Panc1 (cell line): ENCODE measurements at regions not wholly inside any gene's neighbourhood (a gene's known extent, or its start where the extent isn't known, plus 50 kb on each side); places are given as distances from the start of the nearest gene placed in this dataset.

Experiments
- ATAC-seq: fragments of 200-7000 bp; cut with Tn5 transposase; 2 replicates; pipeline ENCODE4 v1.9.1; 2020; ENCODE audit warnings: mild to moderate bottlenecking, moderate library complexity
- BruUV-seq: library from RNA; stranded (reverse); fragments of 400-500 nt; replicated peaks from 2 replicates; lab custom pipeline; 2021; lab: Mats Ljungman, UMichigan
- CTCF ChIA-PET: fragments of 300-600 bp; sonication (Branson Sonifier 250); formaldehyde crosslinking; loops from one replicate; lab custom pipeline; 2022; ENCODE audit warnings: antibody characterized with exemption; lab: Charles Lee
- POLR2A ChIA-PET: fragments of 300-600 bp; sonication (Branson Sonifier 250); formaldehyde crosslinking; loops from one replicate; lab custom pipeline; 2022; ENCODE audit warnings: antibody characterized with exemption; lab: Charles Lee
- DNase-seq: peaks from one replicate; pipeline ENCODE4 v3.0.0-alpha.2; 2010; ENCODE audit warnings: low read depth, low spot score
- H3K27ac ChIP-seq: 2 replicates; pipeline ENCODE4 v1.5.1; 2011; ENCODE audit warnings: mild to moderate bottlenecking, low read length, inconsistent platforms
- H3K27me3 ChIP-seq: fragments of 200-500 bp; sonication (Bioruptor generic); 2 replicates; pipeline ENCODE4 v1.6.0; 2014; ENCODE audit warnings: low read length, inconsistent platforms; ENCODE audit not compliant: control insufficient read depth, insufficient read depth
- H3K36me3 ChIP-seq: fragments of 200-500 bp; sonication (Bioruptor generic); 2 replicates; pipeline ENCODE4 v1.5.1; 2014; ENCODE audit warnings: inconsistent platforms, mild to moderate bottlenecking, low read length, moderate library complexity; ENCODE audit not compliant: control insufficient read depth, insufficient read depth
- H3K4me1 ChIP-seq: 2 replicates; pipeline ENCODE4 v1.5.1; 2011; ENCODE audit warnings: inconsistent platforms, mild to moderate bottlenecking, low read length, moderate library complexity; ENCODE audit not compliant: control insufficient read depth, insufficient read depth
- H3K4me3 ChIP-seq, 2 experiments: 2 replicates each; pipeline ENCODE4 v1.5.1; 2011 to 2012; ENCODE audit warnings: low read depth in 2 of 2, low read length in 2 of 2, mild to moderate bottlenecking in 2 of 2, inconsistent platforms in 1 of 2, moderate library complexity in 1 of 2
- H3K9me3 ChIP-seq: fragments of 200-500 bp; sonication (Bioruptor generic); 2 replicates; pipeline ENCODE4 v1.5.1; 2014; ENCODE audit warnings: low read depth, mild to moderate bottlenecking, inconsistent platforms, low read length, moderate library complexity; ENCODE audit not compliant: control insufficient read depth, insufficient read depth
- POLR2AphosphoS5 ChIP-seq: IDR thresholded peaks from 2 replicates; pipeline ENCODE4 v1.6.1; 2012; ENCODE audit warnings: mild to moderate bottlenecking, low read depth, low read length, moderate library complexity
- SIN3A ChIP-seq: IDR thresholded peaks from 2 replicates; pipeline ENCODE4 v1.6.1; 2012; ENCODE audit warnings: low read depth, mild to moderate bottlenecking, low read length, moderate library complexity, borderline replicate concordance; ENCODE audit not compliant: insufficient read depth
- TCF7L2 ChIP-seq: IDR thresholded peaks from 2 replicates; pipeline ENCODE4 v1.6.1; 2011; ENCODE audit warnings: mild to moderate bottlenecking, low read depth, low read length, inconsistent platforms
- in situ Hi-C: cut with HindIII; loops from 2 replicates; pipeline ENCODE4 v1.10.0; 2016; ENCODE audit warnings: low sequenced_read_pairs, low pct_unique_long_range_greater_than_20kb
- intact Hi-C: fragments of 100-400 bp; cut with micrococcal nuclease; formaldehyde crosslinking; loops from one replicate; pipeline ENCODE4 v1.10.0; 2022; ENCODE audit not compliant: unreplicated experiment
- TF ChIP-seq, protein P1 (sequence below): fragments of 450-650 bp; IDR thresholded peaks from 2 replicates; pipeline ENCODE4 v1.5.1; 2017; ENCODE audit warnings: mild to moderate bottlenecking
- TF ChIP-seq, protein P2 (sequence below), 2 experiments: IDR thresholded peaks; 2 replicates each; pipeline ENCODE4 v1.6.1; 2011 to 2012; ENCODE audit warnings: low read depth in 2 of 2, control low read depth in 1 of 2, low read length in 1 of 2, mild to moderate bottlenecking in 1 of 2, moderate library complexity in 1 of 2; ENCODE audit not compliant: insufficient read depth in 1 of 2

DNA sequence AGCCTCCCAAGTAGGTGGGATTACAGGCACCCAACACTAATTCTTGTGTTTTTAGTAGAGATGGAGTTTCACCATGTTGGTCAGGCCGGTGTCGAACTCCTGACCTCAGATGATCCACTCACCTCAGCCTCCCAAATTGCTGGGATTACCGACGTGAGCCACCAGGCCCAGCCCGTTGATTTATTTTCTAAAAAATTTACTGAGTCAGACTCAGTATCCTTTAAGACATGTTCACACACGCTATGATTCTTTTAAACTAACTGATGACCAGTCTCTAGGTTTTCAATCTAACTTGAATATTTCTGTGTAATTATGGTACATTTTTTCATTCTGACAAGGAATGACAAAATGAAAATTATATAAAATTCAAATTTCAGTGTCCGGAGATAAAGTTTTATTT lies 114.5 kb downstream of the MMUT start:
- in situ Hi-C loops: no loop called here
- H3K27ac ChIP-seq: no peak overlapping the region
- no peak overlapping the region for H3K4me3 ChIP-seq
- no peaks in the 10 kb centered on the region for H3K27me3 ChIP-seq
- BruUV-seq: no TSS peak
- no peak for DNase-seq
- POLR2A ChIA-PET: no interaction called here
- no peak for TF ChIP-seq POLR2AphosphoS5
- no peak for TF ChIP-seq SIN3A
- TF ChIP-seq, protein P1, sequence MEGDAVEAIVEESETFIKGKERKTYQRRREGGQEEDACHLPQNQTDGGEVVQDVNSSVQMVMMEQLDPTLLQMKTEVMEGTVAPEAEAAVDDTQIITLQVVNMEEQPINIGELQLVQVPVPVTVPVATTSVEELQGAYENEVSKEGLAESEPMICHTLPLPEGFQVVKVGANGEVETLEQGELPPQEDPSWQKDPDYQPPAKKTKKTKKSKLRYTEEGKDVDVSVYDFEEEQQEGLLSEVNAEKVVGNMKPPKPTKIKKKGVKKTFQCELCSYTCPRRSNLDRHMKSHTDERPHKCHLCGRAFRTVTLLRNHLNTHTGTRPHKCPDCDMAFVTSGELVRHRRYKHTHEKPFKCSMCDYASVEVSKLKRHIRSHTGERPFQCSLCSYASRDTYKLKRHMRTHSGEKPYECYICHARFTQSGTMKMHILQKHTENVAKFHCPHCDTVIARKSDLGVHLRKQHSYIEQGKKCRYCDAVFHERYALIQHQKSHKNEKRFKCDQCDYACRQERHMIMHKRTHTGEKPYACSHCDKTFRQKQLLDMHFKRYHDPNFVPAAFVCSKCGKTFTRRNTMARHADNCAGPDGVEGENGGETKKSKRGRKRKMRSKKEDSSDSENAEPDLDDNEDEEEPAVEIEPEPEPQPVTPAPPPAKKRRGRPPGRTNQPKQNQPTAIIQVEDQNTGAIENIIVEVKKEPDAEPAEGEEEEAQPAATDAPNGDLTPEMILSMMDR: no peak
- no peak for TF ChIP-seq TCF7L2
- TF ChIP-seq, protein P2, sequence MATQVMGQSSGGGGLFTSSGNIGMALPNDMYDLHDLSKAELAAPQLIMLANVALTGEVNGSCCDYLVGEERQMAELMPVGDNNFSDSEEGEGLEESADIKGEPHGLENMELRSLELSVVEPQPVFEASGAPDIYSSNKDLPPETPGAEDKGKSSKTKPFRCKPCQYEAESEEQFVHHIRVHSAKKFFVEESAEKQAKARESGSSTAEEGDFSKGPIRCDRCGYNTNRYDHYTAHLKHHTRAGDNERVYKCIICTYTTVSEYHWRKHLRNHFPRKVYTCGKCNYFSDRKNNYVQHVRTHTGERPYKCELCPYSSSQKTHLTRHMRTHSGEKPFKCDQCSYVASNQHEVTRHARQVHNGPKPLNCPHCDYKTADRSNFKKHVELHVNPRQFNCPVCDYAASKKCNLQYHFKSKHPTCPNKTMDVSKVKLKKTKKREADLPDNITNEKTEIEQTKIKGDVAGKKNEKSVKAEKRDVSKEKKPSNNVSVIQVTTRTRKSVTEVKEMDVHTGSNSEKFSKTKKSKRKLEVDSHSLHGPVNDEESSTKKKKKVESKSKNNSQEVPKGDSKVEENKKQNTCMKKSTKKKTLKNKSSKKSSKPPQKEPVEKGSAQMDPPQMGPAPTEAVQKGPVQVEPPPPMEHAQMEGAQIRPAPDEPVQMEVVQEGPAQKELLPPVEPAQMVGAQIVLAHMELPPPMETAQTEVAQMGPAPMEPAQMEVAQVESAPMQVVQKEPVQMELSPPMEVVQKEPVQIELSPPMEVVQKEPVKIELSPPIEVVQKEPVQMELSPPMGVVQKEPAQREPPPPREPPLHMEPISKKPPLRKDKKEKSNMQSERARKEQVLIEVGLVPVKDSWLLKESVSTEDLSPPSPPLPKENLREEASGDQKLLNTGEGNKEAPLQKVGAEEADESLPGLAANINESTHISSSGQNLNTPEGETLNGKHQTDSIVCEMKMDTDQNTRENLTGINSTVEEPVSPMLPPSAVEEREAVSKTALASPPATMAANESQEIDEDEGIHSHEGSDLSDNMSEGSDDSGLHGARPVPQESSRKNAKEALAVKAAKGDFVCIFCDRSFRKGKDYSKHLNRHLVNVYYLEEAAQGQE (IDR thresholded peaks at IDR 0.05; ENCODE audit: insufficient read depth in 1 of 2, low read depth in 2 of 2, low read length in 1 of 2): no peak
- ATAC-seq: no peak
- H3K4me1 ChIP-seq: no peaks in the 10 kb centered on the region
- CTCF ChIA-PET: no interaction called here
- intact Hi-C loops: no loop called here
- H3K9me3 ChIP-seq: no peaks in the 10 kb centered on the region; the same call in 1 of the 2 replicates
- no peaks in the 10 kb centered on the region for H3K36me3 ChIP-seq

DNA sequence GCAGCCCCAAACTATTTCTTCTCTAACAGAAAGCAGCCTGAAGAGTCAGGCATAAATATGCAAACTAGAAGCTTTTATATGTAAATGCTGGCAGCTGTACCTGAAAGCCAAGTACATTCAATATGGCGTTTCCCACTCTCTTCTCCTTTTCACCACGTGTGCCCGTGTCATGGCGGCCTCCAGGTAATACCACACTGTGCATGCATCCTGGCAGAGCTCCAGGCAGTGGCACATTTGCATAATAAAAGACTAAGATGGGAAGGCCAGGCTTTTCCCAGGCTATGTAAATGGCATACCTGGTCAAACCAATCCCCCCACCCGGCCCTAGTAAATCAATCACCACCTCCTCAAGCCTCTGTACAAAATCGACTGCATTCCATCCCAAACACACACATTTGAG lies 120.6 kb downstream of the MMUT start:
- Histone ChIP-seq H3K36me3 (no peaks in the 10 kb centered on the region), H3K27ac (no peak overlapping the region), H3K4me1 (no peaks in the 10 kb centered on the region), H3K4me3 (no peak overlapping the region), H3K27me3 (no peaks in the 10 kb centered on the region), H3K9me3 (peaks cover 3% of the 10 kb centered on the region)
- ATAC-seq (no peak), DNase-seq (no peak)
- BruUV-seq: no TSS peak
- intact Hi-C loops (no loop called here), in situ Hi-C loops (no loop called here)
- POLR2A ChIA-PET: interaction anchor here (0.7 kb wide), 1 partner anchor 1297 kb away, joined by 5 read pairs; no protein-coding TSS in a partner anchor
- CTCF ChIA-PET: no interaction called here
- no peak for TF ChIP-seq SIN3A
- no peak for TF ChIP-seq POLR2AphosphoS5
- TF ChIP-seq, protein P1: no peak
- TF ChIP-seq TCF7L2: no peak
- TF ChIP-seq, protein P2 (IDR thresholded peaks at IDR 0.05; ENCODE audit: insufficient read depth in 1 of 2, low read depth in 2 of 2, low read length in 1 of 2): no peak
